SK-N-SH (cell line): ENCODE measurements at regions not wholly inside any gene's neighbourhood (a gene's known extent, or its start where the extent isn't known, plus 50 kb on each side); places are given as distances from the start of the nearest gene placed in this dataset.

Source experiments
- CTCF ChIP-seq: fragments of 200-600 bp; sonication (generic); IDR thresholded peaks from 2 replicates; pipeline ENCODE4 v1.6.1; 2017; ENCODE audit warnings: antibody characterized with exemption, mild to moderate bottlenecking, moderate library complexity
- FOXM1 ChIP-seq: IDR thresholded peaks from 2 replicates; pipeline ENCODE4 v1.4.0; 2012; ENCODE audit warnings: low read depth, mild to moderate bottlenecking
- GABPA ChIP-seq: IDR thresholded peaks from 2 replicates; pipeline ENCODE4 v1.4.0; 2012; ENCODE audit warnings: low read depth, mild to moderate bottlenecking
- MXI1 ChIP-seq: IDR thresholded peaks from 2 replicates; pipeline ENCODE4 v1.6.1; 2012; ENCODE audit warnings: mild to moderate bottlenecking, low read depth, low read length, improper control_type of control experiment
- POLR2AphosphoS5 ChIP-seq: IDR thresholded peaks from 2 replicates; pipeline ENCODE4 v1.6.1; 2012; ENCODE audit warnings: low read depth, low read length
- TCF12 ChIP-seq: IDR thresholded peaks from 2 replicates; pipeline ENCODE4 v1.4.0; 2012
- USF1 ChIP-seq: IDR thresholded peaks from 2 replicates; pipeline ENCODE4 v1.4.0; 2012; ENCODE audit warnings: low read depth, borderline replicate concordance

- TF ChIP-seq CTCF (no peak), FOXM1 (no peak), GABPA (no peak), MXI1 (no peak), TCF12 (peak; percentile 41; the same call in 1 of the 2 replicates), USF1 (no peak), POLR2AphosphoS5 (no peak)
Observed at GRCh38 chr17:34726536-34727384, 147.4 kb downstream of the TMEM132E start.
